ENCODE measurements at regions not wholly inside any gene's neighbourhood (a gene's known extent, or its start where the extent isn't known, plus 50 kb on each side); places are given as distances from the start of the nearest gene placed in this dataset.

DNA sequence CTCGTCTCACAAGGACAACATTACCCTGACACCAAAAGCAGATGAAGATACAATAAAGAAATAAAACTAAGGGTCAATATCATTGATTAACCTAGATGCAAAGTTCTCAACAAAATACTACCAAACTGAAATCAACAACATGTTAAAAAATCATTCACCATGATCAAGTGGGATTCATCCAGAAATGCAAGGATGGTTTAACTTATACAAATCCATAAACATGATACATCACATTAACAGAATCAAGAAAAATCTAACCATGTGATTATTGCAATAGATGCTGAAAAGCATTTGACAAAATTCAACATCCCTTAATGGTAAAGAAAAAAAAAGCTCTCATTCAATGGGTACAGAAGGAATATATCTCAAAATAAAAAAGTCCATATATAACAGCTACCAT is 514.9 kb downstream of the TMA16 start:
- H3K4me1 ChIP-seq (ENCODE audit: insufficient read depth, insufficient read length), result peaks cover 2% of the 10 kb centered on the region
- DNase-seq (ENCODE audit: low read depth, low spot score), result no peak
- TF ChIP-seq SUZ12 (IDR thresholded peaks at IDR 0.05; ENCODE audit: extremely low read depth, insufficient read depth, insufficient read length) (no peak), ZNF274 (IDR thresholded peaks at IDR 0.05; ENCODE audit: low read depth, low read length) (no peak), YY1 (IDR thresholded peaks at IDR 0.05; ENCODE audit: insufficient read depth, insufficient read length) (no peak)
- H3K36me3 ChIP-seq (ENCODE audit: insufficient read depth, insufficient read length, low read length), result no peaks in the 10 kb centered on the region
- H3K9ac ChIP-seq (ENCODE audit: insufficient read length, low read depth), result no peak overlapping the region
- H3K4me3 ChIP-seq (ENCODE audit: insufficient read length, low read depth), result no peak overlapping the region
- H3K9me3 ChIP-seq (ENCODE audit: insufficient read depth, low read length), result no peaks in the 10 kb centered on the region
- H3K27me3 ChIP-seq (ENCODE audit: insufficient read depth, insufficient read length), result no peaks in the 10 kb centered on the region

DNA sequence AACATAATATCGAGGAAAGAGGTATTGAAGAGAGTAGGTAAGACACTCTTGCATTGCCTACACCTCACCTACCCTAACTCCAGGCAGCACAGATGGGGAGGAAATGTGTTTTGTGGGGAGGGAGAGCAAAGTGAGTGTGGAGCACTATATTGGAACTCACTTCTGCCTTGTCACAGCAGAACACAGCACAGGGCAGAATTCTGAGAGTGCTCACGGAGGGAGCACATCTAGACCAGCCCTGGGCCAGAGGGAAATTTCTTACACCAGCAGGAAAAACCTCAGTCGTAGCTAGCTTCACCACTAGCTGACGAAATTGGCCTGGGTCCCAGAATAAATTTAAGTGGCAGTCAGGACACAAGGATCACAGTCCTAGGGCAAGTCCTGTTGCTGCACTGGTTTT is 517.3 kb downstream of the TMA16 start:
- Histone ChIP-seq H3K27me3 (ENCODE audit: insufficient read depth, insufficient read length) (no peaks in the 10 kb centered on the region), H3K36me3 (ENCODE audit: insufficient read depth, insufficient read length, low read length) (no peaks in the 10 kb centered on the region), H3K9me3 (ENCODE audit: insufficient read depth, low read length) (no peaks in the 10 kb centered on the region), H3K9ac (ENCODE audit: insufficient read length, low read depth) (no peak overlapping the region), H3K4me1 (ENCODE audit: insufficient read depth, insufficient read length) (peaks cover 2% of the 10 kb centered on the region), H3K4me3 (ENCODE audit: insufficient read length, low read depth) (no peak overlapping the region)
- DNase-seq (ENCODE audit: low read depth, low spot score), result no peak
- TF ChIP-seq YY1 (IDR thresholded peaks at IDR 0.05; ENCODE audit: insufficient read depth, insufficient read length), result no peak
- TF ChIP-seq ZNF274 (IDR thresholded peaks at IDR 0.05; ENCODE audit: low read depth, low read length), result no peak
- no peak for TF ChIP-seq SUZ12 (IDR thresholded peaks at IDR 0.05; ENCODE audit: extremely low read depth, insufficient read depth, insufficient read length)

DNA sequence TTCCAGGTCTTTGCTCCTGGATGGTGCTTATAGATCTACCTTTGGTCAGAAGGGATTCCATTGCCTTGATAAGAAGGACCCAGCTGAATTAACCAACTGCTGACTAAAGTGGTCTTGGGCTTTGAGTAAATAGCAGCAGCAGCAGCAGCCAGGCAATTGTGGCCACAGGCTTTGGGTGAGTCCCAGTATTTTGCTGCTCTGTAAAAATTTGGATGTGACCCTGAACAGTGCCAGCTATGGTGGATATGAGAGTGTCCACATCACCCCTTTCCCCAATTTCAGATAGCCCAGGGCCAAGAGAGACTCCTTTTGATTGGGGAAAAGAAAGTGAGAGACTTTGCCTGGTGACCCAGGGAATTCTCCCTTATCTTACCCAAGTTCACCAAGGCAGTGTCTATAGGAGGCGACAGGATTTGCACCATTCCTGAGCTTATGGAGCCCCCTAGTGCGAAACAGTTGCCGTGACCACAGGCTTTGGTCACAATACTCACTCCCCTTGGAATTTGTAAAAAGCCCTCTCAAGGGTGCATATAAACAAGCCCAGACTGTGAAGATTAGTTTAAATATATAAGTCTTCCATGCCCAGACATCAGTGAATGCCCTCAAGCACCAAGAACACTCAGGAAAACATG is 518.0 kb downstream of the TMA16 start:
- H3K9me3 ChIP-seq (ENCODE audit: insufficient read depth, low read length), result no peaks in the 10 kb centered on the region
- peaks cover 2% of the 10 kb centered on the region for H3K4me1 ChIP-seq (ENCODE audit: insufficient read depth, insufficient read length)
- no peak overlapping the region for H3K4me3 ChIP-seq (ENCODE audit: insufficient read length, low read depth)
- DNase-seq (ENCODE audit: low read depth, low spot score), result peak; percentile 48
- H3K27me3 ChIP-seq (ENCODE audit: insufficient read depth, insufficient read length), result no peaks in the 10 kb centered on the region
- H3K36me3 ChIP-seq (ENCODE audit: insufficient read depth, insufficient read length, low read length), result no peaks in the 10 kb centered on the region
- TF ChIP-seq SUZ12 (IDR thresholded peaks at IDR 0.05; ENCODE audit: extremely low read depth, insufficient read depth, insufficient read length) (no peak), YY1 (IDR thresholded peaks at IDR 0.05; ENCODE audit: insufficient read depth, insufficient read length) (no peak), ZNF274 (IDR thresholded peaks at IDR 0.05; ENCODE audit: low read depth, low read length) (no peak)
- H3K9ac ChIP-seq (ENCODE audit: insufficient read length, low read depth), result no peak overlapping the region

DNA sequence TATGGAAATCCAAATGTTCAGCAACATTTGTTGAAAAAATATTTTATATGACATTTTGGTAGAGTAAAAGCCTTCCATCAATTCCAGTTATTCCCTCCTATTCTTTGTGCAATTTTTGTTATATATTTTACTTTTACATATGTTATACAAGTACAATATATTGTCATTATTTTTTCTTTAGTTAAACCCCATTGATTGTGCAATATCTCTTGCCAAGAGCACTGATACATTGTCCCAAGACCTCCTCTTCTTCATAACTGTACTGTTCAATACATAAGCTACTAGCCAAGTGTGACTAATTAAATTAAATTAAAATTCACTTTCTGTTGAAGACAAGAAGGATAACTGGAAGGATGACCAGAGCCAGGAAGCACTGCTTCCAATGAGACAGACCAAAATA is 527.5 kb downstream of the TMA16 start:
- Histone ChIP-seq H3K9me3 (ENCODE audit: insufficient read depth, low read length) (no peaks in the 10 kb centered on the region), H3K9ac (ENCODE audit: insufficient read length, low read depth) (no peak overlapping the region), H3K4me3 (ENCODE audit: insufficient read length, low read depth) (no peak overlapping the region), H3K36me3 (ENCODE audit: insufficient read depth, insufficient read length, low read length) (no peaks in the 10 kb centered on the region), H3K4me1 (ENCODE audit: insufficient read depth, insufficient read length) (no peaks in the 10 kb centered on the region), H3K27me3 (ENCODE audit: insufficient read depth, insufficient read length) (no peaks in the 10 kb centered on the region)
- TF ChIP-seq YY1 (IDR thresholded peaks at IDR 0.05; ENCODE audit: insufficient read depth, insufficient read length) (no peak), SUZ12 (IDR thresholded peaks at IDR 0.05; ENCODE audit: extremely low read depth, insufficient read depth, insufficient read length) (no peak), ZNF274 (IDR thresholded peaks at IDR 0.05; ENCODE audit: low read depth, low read length) (no peak)
- no peak for DNase-seq (ENCODE audit: low read depth, low spot score)

DNA sequence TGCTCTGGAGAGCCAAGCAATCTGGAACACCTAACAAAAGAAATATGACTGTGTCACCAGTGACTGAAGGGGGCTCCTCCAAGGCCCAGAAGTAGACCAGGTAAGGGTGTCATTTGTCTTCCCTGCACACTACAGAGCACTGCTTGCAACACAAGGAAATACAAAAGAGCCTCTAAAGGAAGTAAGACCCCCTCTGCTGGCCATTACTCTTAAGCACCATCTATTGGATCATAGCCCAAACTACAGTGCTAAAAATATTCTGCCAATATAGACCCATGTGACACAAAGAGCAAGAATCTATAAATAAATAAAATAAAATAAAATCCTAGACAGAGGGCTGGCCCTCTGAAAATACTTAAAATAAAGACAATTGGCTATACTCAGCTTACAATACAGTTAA is 528.7 kb downstream of the TMA16 start:
- H3K9me3 ChIP-seq (ENCODE audit: insufficient read depth, low read length), result no peaks in the 10 kb centered on the region
- H3K9ac ChIP-seq (ENCODE audit: insufficient read length, low read depth), result no peak overlapping the region
- no peaks in the 10 kb centered on the region for H3K36me3 ChIP-seq (ENCODE audit: insufficient read depth, insufficient read length, low read length)
- H3K4me1 ChIP-seq (ENCODE audit: insufficient read depth, insufficient read length), result no peaks in the 10 kb centered on the region
- DNase-seq (ENCODE audit: low read depth, low spot score), result no peak
- TF ChIP-seq SUZ12 (IDR thresholded peaks at IDR 0.05; ENCODE audit: extremely low read depth, insufficient read depth, insufficient read length), result no peak
- TF ChIP-seq YY1 (IDR thresholded peaks at IDR 0.05; ENCODE audit: insufficient read depth, insufficient read length), result no peak
- no peak for TF ChIP-seq ZNF274 (IDR thresholded peaks at IDR 0.05; ENCODE audit: low read depth, low read length)
- H3K4me3 ChIP-seq (ENCODE audit: insufficient read length, low read depth), result no peak overlapping the region
- no peaks in the 10 kb centered on the region for H3K27me3 ChIP-seq (ENCODE audit: insufficient read depth, insufficient read length)

DNA sequence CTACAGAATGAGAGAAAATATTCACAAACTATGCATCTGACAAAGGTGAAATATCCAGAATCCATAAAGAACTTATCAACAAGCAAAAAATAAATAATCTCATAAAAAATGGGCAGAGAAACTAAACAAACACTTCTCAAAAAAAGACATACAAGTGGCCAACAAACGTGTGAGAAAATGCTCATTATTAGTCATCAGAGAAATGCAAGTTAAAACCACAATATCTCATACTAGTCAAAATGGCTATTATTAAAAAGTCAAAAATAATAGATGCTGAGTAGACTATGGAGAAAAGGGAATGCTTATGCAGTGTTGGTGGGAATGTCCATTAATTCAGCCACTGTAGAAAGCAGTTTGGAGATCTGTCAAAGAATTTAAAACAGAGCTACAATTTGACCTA is 533.3 kb downstream of the TMA16 start:
- DNase-seq (ENCODE audit: low read depth, low spot score), result no peak
- no peaks in the 10 kb centered on the region for H3K36me3 ChIP-seq (ENCODE audit: insufficient read depth, insufficient read length, low read length)
- no peak for TF ChIP-seq SUZ12 (IDR thresholded peaks at IDR 0.05; ENCODE audit: extremely low read depth, insufficient read depth, insufficient read length)
- no peak for TF ChIP-seq ZNF274 (IDR thresholded peaks at IDR 0.05; ENCODE audit: low read depth, low read length)
- no peak for TF ChIP-seq YY1 (IDR thresholded peaks at IDR 0.05; ENCODE audit: insufficient read depth, insufficient read length)
- no peaks in the 10 kb centered on the region for H3K9me3 ChIP-seq (ENCODE audit: insufficient read depth, low read length)
- no peak overlapping the region for H3K4me3 ChIP-seq (ENCODE audit: insufficient read length, low read depth)
- no peaks in the 10 kb centered on the region for H3K4me1 ChIP-seq (ENCODE audit: insufficient read depth, insufficient read length)
- H3K27me3 ChIP-seq (ENCODE audit: insufficient read depth, insufficient read length), result no peaks in the 10 kb centered on the region
- H3K9ac ChIP-seq (ENCODE audit: insufficient read length, low read depth), result no peak overlapping the region

DNA sequence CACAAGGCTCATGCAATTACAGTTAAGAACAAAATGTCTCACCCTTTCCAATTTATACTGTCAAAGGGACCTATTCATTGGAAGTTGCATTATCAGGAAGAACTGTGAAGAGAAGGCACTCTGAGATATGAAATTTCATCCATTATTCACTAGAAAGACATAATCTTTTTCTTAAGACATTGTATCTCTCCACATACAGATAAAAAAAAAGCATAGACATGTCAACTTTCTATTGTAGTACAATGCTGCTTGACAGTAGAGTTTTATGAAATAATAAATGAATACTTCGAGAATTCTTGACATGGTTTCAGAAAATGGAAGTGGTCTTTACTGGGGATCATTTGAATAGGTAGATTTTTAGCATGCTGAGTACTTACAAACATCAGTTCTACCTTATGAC is 545.0 kb downstream of the TMA16 start:
- Histone ChIP-seq H3K36me3 (ENCODE audit: insufficient read depth, insufficient read length, low read length) (no peaks in the 10 kb centered on the region), H3K4me3 (ENCODE audit: insufficient read length, low read depth) (no peak overlapping the region), H3K4me1 (ENCODE audit: insufficient read depth, insufficient read length) (no peaks in the 10 kb centered on the region), H3K27me3 (ENCODE audit: insufficient read depth, insufficient read length) (no peaks in the 10 kb centered on the region), H3K9me3 (ENCODE audit: insufficient read depth, low read length) (peaks cover 22% of the 10 kb centered on the region), H3K9ac (ENCODE audit: insufficient read length, low read depth) (no peak overlapping the region)
- DNase-seq (ENCODE audit: low read depth, low spot score), result no peak
- TF ChIP-seq YY1 (IDR thresholded peaks at IDR 0.05; ENCODE audit: insufficient read depth, insufficient read length), result no peak

Measured in NT2/D1 (cell line).